Natural killer cell (primary cell): ENCODE measurements at regions not wholly inside any gene's neighbourhood (a gene's known extent, or its start where the extent isn't known, plus 50 kb on each side); places are given as distances from the start of the nearest gene placed in this dataset.

Experiments
- ATAC-seq, 3 donors: fragments of 150-1000 bp in 2 of 3; fragments of 200-7000 bp in 1 of 3; cut with Tn5 transposase; 1 replicate in 1 of 3; 2 replicates in 2 of 3; pipeline ENCODE4 v1.10.0; 2021; ENCODE audit warnings: mild to moderate bottlenecking in 2 of 3, moderate library complexity in 2 of 3
- DNase-seq, 2 donors: peaks; one replicate each; pipeline versions ENCODE4 v3.0.0 to v3.0.0-alpha.2; 2013 to 2021; ENCODE audit warnings: mixed read lengths in 1 of 2
- H3K27ac ChIP-seq: one replicate; pipeline ENCODE4 v1.5.1; 2013; ENCODE audit warnings: mild to moderate bottlenecking, low read length
- H3K27me3 ChIP-seq: one replicate; pipeline ENCODE4 v1.6.1; 2013; ENCODE audit warnings: low read length; ENCODE audit not compliant: control insufficient read depth, insufficient read depth
- H3K36me3 ChIP-seq: one replicate; pipeline ENCODE4 v1.6.1; 2013; ENCODE audit warnings: low read length; ENCODE audit not compliant: control insufficient read depth, insufficient read depth
- H3K4me1 ChIP-seq: one replicate; pipeline ENCODE4 v1.6.1; 2013; ENCODE audit warnings: low read length; ENCODE audit not compliant: control insufficient read depth, insufficient read depth
- H3K4me3 ChIP-seq: one replicate; pipeline ENCODE4 v1.5.1; 2013; ENCODE audit warnings: low read length
- H3K9me3 ChIP-seq: one replicate; pipeline ENCODE4 v1.6.1; 2013; ENCODE audit warnings: low read length; ENCODE audit not compliant: control insufficient read depth, insufficient read depth
- H3K27ac Mint-ChIP-seq, 2 donors: one replicate each; pipeline ENCODE4 v1.8.0; 2022; ENCODE audit warnings: mild to moderate bottlenecking in 2 of 2, mixed read lengths in 2 of 2, moderate library complexity in 1 of 2
- H3K27me3 Mint-ChIP-seq, 2 donors: one replicate each; pipeline ENCODE4 v1.8.0; 2022; ENCODE audit warnings: low read depth in 2 of 2, mixed read lengths in 2 of 2
- H3K36me3 Mint-ChIP-seq: one replicate; pipeline ENCODE4 v1.8.0; 2022; ENCODE audit warnings: mixed read lengths
- H3K4me1 Mint-ChIP-seq, 2 donors: one replicate each; pipeline ENCODE4 v1.8.0; 2022; ENCODE audit warnings: mixed read lengths in 2 of 2
- H3K4me3 Mint-ChIP-seq: one replicate; pipeline ENCODE4 v1.8.0; 2022; ENCODE audit warnings: mild to moderate bottlenecking, moderate library complexity, mixed read lengths
- H3K9me3 Mint-ChIP-seq, 2 donors: one replicate each; pipeline ENCODE4 v1.8.0; 2022; ENCODE audit warnings: mixed read lengths in 2 of 2
- WGBS: methylation state at CpG from one replicate; pipeline ENCODE4 v1.1.7; 2013; ENCODE audit warnings: missing lambda C conversion rate; ENCODE audit not compliant: insufficient coverage; 5-methylcytosine and 5-hydroxymethylcytosine counted together
- intact Hi-C: fragments of 100-400 bp; cut with micrococcal nuclease; formaldehyde crosslinking; loops from one replicate; pipeline ENCODE4 v1.14.2; 2022
- TF ChIP-seq, protein P1 (sequence below): fragments of 200-600 bp; IDR thresholded peaks from one replicate; pipeline ENCODE4 v1.8.0; 2022; ENCODE audit warnings: antibody characterized with exemption

DNA sequence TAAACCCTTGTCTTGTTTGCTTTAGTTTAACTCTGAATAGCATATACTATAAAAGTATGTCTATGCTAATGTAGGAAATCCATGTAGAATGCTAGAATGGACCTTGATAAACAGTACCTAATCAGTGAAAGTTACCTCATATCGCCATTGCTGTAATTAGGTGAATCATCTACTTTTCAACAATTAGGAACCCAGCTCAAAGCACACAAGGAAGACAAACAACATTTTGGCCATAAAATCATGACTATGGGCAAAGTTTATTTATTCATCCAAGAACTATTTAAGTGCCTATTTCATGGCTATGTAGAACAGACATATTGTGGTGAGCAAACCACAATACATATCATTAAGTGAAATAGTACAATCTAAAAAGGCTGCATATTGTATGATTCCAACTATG is 1043.2 kb downstream of the BRINP3 start:
- no peak overlapping the region for H3K4me3 Mint-ChIP-seq
- Histone ChIP-seq H3K27me3 (no peaks in the 10 kb centered on the region), H3K9me3 (peaks cover 4% of the 10 kb centered on the region), H3K36me3 (no peaks in the 10 kb centered on the region), H3K4me1 (no peaks in the 10 kb centered on the region), H3K4me3 (no peak overlapping the region), H3K27ac (no peak overlapping the region)
- DNase-seq (no peak), ATAC-seq (no peak)
- intact Hi-C loops = no loop called here
- H3K27me3 Mint-ChIP-seq = no peaks in the 10 kb centered on the region
- no peak overlapping the region for H3K27ac Mint-ChIP-seq
- TF ChIP-seq, protein P1, sequence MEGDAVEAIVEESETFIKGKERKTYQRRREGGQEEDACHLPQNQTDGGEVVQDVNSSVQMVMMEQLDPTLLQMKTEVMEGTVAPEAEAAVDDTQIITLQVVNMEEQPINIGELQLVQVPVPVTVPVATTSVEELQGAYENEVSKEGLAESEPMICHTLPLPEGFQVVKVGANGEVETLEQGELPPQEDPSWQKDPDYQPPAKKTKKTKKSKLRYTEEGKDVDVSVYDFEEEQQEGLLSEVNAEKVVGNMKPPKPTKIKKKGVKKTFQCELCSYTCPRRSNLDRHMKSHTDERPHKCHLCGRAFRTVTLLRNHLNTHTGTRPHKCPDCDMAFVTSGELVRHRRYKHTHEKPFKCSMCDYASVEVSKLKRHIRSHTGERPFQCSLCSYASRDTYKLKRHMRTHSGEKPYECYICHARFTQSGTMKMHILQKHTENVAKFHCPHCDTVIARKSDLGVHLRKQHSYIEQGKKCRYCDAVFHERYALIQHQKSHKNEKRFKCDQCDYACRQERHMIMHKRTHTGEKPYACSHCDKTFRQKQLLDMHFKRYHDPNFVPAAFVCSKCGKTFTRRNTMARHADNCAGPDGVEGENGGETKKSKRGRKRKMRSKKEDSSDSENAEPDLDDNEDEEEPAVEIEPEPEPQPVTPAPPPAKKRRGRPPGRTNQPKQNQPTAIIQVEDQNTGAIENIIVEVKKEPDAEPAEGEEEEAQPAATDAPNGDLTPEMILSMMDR = no peak
- no peaks in the 10 kb centered on the region for H3K4me1 Mint-ChIP-seq
- H3K36me3 Mint-ChIP-seq = no peaks in the 10 kb centered on the region
- 100% methylated on average over 1 of the region's 1 CpG for WGBS
- H3K9me3 Mint-ChIP-seq = peaks cover 13 to 16% of the 10 kb centered on the region in 2 donors

DNA sequence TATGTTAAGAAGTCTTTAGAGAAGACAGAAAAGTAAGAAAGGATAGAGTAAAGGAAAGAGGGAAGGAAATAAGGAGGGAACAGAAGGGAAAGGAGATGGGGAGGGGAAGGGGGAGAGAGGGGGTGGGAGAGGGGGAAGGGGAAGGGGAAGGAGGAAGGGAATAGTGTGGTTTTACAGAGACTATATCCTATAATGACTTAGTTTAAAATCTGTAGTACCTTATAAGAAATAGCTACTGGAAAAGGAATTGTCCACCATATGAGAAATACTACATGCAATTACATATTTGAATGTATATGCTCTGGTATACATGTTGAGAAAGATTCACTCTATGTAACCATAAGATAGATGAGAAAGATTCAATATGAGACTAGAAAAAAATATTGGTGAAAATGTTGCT is 1042.3 kb downstream of the BRINP3 start:
- TF ChIP-seq, protein P1 = no peak
- Mint-ChIP-seq H3K27me3 (no peaks in the 10 kb centered on the region), H3K4me1 (no peaks in the 10 kb centered on the region), H3K9me3 (peaks cover 14 to 17% of the 10 kb centered on the region in 2 donors), H3K27ac (no peak overlapping the region), H3K4me3 (no peak overlapping the region), H3K36me3 (no peaks in the 10 kb centered on the region)
- no peak for DNase-seq
- H3K27me3 ChIP-seq = no peaks in the 10 kb centered on the region
- H3K4me1 ChIP-seq = no peaks in the 10 kb centered on the region
- no peak overlapping the region for H3K27ac ChIP-seq
- peaks cover 4% of the 10 kb centered on the region for H3K9me3 ChIP-seq
- no peaks in the 10 kb centered on the region for H3K36me3 ChIP-seq
- no peak for ATAC-seq
- intact Hi-C loops = no loop called here
- H3K4me3 ChIP-seq = no peak overlapping the region

DNA sequence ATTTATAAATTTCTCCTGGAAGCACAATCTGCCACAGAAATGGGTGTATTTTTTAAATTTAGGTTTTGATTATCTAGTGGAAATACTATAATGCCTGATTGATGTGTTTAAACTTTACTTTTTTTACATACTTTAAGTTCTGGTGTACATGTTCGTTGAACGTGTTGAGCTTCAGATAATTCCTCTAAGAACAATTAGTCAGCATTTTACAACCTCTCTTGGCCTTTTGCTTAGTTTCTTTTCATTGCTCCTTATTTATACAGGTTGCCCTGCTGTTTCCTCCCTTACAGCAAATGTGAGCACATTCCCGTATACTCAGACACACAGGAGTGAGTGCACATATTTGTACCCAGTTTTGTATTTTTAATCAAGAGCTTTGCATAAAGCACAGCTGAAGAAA is 1038.9 kb downstream of the BRINP3 start:
- intact Hi-C loops = no loop called here
- 29% methylated on average over 3 of the region's 3 CpGs for WGBS
- Mint-ChIP-seq H3K27me3 (no peaks in the 10 kb centered on the region), H3K4me1 (no peaks in the 10 kb centered on the region), H3K27ac (no peak overlapping the region), H3K36me3 (no peaks in the 10 kb centered on the region), H3K9me3 (peaks cover 13 to 15% of the 10 kb centered on the region in 2 donors), H3K4me3 (no peak overlapping the region)
- ATAC-seq (no peak), DNase-seq (no peak)
- no peak overlapping the region for H3K27ac ChIP-seq
- no peaks in the 10 kb centered on the region for H3K4me1 ChIP-seq
- no peaks in the 10 kb centered on the region for H3K9me3 ChIP-seq
- H3K36me3 ChIP-seq = no peaks in the 10 kb centered on the region
- H3K27me3 ChIP-seq = no peaks in the 10 kb centered on the region
- no peak overlapping the region for H3K4me3 ChIP-seq
- TF ChIP-seq, protein P1 = no peak

DNA sequence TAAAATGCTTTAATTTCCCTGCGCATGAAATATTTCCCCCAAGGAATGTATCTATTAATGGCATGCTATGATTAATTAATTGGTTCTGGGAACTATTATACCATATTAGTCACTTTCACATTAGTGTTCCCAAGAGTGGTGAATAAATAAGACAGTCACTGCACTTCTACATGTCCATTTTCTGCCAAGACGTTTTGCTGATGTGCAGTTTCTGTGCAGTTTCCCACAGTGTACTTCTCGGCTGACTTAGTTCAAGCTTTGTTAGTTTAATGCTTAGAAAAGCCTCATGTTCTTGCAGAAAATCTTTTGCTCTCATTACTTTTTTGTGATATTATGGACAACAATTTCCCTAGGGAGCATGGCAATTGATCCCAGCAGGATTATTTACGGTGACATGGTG is 1014.5 kb downstream of the BRINP3 start:
- peaks cover 12 to 20% of the 10 kb centered on the region in 2 donors for H3K9me3 Mint-ChIP-seq
- intact Hi-C loops = no loop called here

More for the DNA sequence above, 1014.5 kb downstream of the BRINP3 start:
- Mint-ChIP-seq H3K4me1 (no peaks in the 10 kb centered on the region), H3K27me3 (no peaks in the 10 kb centered on the region), H3K36me3 (peaks cover 13% of the 10 kb centered on the region), H3K4me3 (no peak overlapping the region), H3K27ac (no peak overlapping the region)
- Histone ChIP-seq H3K4me1 (no peaks in the 10 kb centered on the region), H3K27ac (no peak overlapping the region), H3K9me3 (no peaks in the 10 kb centered on the region), H3K36me3 (no peaks in the 10 kb centered on the region), H3K4me3 (no peak overlapping the region), H3K27me3 (no peaks in the 10 kb centered on the region)
- DNase-seq (no peak), ATAC-seq (no peak)
- 76% methylated on average over 3 of the region's 4 CpGs for WGBS
- TF ChIP-seq, protein P1 = no peak
